Esophagus squamous epithelium (tissue), 5 donors: ENCODE measurements at regions not wholly inside any gene's neighbourhood (a gene's known extent, or its start where the extent isn't known, plus 50 kb on each side); places are given as distances from the start of the nearest gene placed in this dataset.

Experiments
- DNase-seq: peaks from one replicate; lab custom pipeline; 2025; lab: John Stamatoyannopoulos, UW
- H3K27ac ChIP-seq, 4 donors: fragments of 200-600 bp; sonication (generic); one replicate each; pipeline ENCODE4 v1.5.1; 2016 to 2019; ENCODE audit warnings: mild to moderate bottlenecking in 1 of 4
- H3K27me3 ChIP-seq, 4 donors: fragments of 200-600 bp; sonication (generic); 1 replicate in 3 of 4; 2 replicates in 1 of 4; pipeline versions ENCODE4 v1.5.1 to v1.6.0; 2017 to 2021; ENCODE audit warnings: antibody characterized with exemption in 1 of 4
- H3K36me3 ChIP-seq, 3 donors: fragments of 200-600 bp; sonication (generic); one replicate each; pipeline ENCODE4 v1.5.1; 2016 to 2019
- H3K4me1 ChIP-seq, 3 donors: fragments of 200-600 bp; sonication (generic); one replicate each; pipeline ENCODE4 v1.5.1; 2017 to 2019
- H3K4me3 ChIP-seq, 4 donors: fragments of 200-600 bp; sonication (generic); 1 replicate in 3 of 4; 2 replicates in 1 of 4; pipeline ENCODE4 v1.5.1; 2016 to 2019; ENCODE audit warnings: mild to moderate bottlenecking in 2 of 4, moderate library complexity in 1 of 4
- H3K9me3 ChIP-seq, 3 donors: fragments of 200-600 bp; sonication (generic); one replicate each; pipeline ENCODE4 v1.5.1; 2016 to 2019
- CTCF ChIP-seq, 6 experiments: fragments of 450-650 bp in 4 of 6; fragments of 200-600 bp in 2 of 6; sonication (generic) in 2 of 6; IDR thresholded peaks; one replicate each; pipeline ENCODE4 v1.5.1; 2016 to 2019; ENCODE audit warnings: antibody characterized with exemption in 6 of 6, mild to moderate bottlenecking in 4 of 6, moderate library complexity in 4 of 6
- POLR2A ChIP-seq, 4 donors: fragments of 450-650 bp; IDR thresholded peaks; one replicate each; pipeline ENCODE4 v1.6.1; 2017; ENCODE audit warnings: antibody characterized with exemption in 4 of 4, mild to moderate bottlenecking in 4 of 4, moderate library complexity in 3 of 4
- WGBS, 2 donors: methylation state at CpG; one replicate each; pipeline ENCODE4 v1.1.5; 2018; 5-methylcytosine and 5-hydroxymethylcytosine counted together
- intact Hi-C: fragments of 100-400 bp; cut with DNase I; formaldehyde crosslinking; loops from one replicate; pipeline ENCODE4 v1.15.0; 2022
- donor health status: DM: yes; HTN: yes; CAD: no.

- no peak overlapping the region for H3K27ac ChIP-seq
- TF ChIP-seq POLR2A (IDR thresholded peaks at IDR 0.05) (no peak), CTCF (IDR thresholded peaks at IDR 0.05) (no peak)
- intact Hi-C loops, result no loop called here
- H3K9me3 ChIP-seq, result peaks cover 0 to 22% (median 0%) of the 10 kb centered on the region in 3 donors
- H3K27me3 ChIP-seq, result no peaks in the 10 kb centered on the region
- H3K4me1 ChIP-seq, result no peaks in the 10 kb centered on the region
- no peak for DNase-seq
- no peaks in the 10 kb centered on the region for H3K36me3 ChIP-seq
- no peak overlapping the region for H3K4me3 ChIP-seq
- WGBS, 2 donors, result 56 to 100% methylated on average over 1 of the region's 1 CpG
These were observed 882.1 kb downstream of the UQCRFS1 start for GRCh38 chr19:28330831-28331230.

- TF ChIP-seq POLR2A (IDR thresholded peaks at IDR 0.05) (no peak), CTCF (IDR thresholded peaks at IDR 0.05) (no peak)
These were observed 883.5 kb downstream of the UQCRFS1 start for GRCh38 chr19:28329429-28329828.

GRCh38 chr19:28327905-28328304, 885.0 kb downstream of the UQCRFS1 start:
- Histone ChIP-seq H3K36me3 (no peaks in the 10 kb centered on the region), H3K9me3 (peaks cover 0 to 5% (median 0%) of the 10 kb centered on the region in 3 donors), H3K4me1 (no peaks in the 10 kb centered on the region), H3K27me3 (no peaks in the 10 kb centered on the region), H3K4me3 (no peak overlapping the region), H3K27ac (no peak overlapping the region)
- intact Hi-C loops, result no loop called here
- 59 to 65% methylated on average over 2 to 3 of the region's 3 CpGs for WGBS, 2 donors
- no peak for TF ChIP-seq CTCF (IDR thresholded peaks at IDR 0.05)
- no peak for TF ChIP-seq POLR2A (IDR thresholded peaks at IDR 0.05)
- no peak for DNase-seq

More at GRCh38 chr19:28329429-28329828, 883.5 kb downstream of the UQCRFS1 start:
- DNase-seq, result no peak
- Histone ChIP-seq H3K9me3 (peaks cover 0 to 14% (median 0%) of the 10 kb centered on the region in 3 donors), H3K27ac (no peak overlapping the region), H3K4me1 (no peaks in the 10 kb centered on the region), H3K4me3 (no peak overlapping the region), H3K27me3 (no peaks in the 10 kb centered on the region), H3K36me3 (no peaks in the 10 kb centered on the region)
- 50% methylated on average over 4 of the region's 4 CpGs; no CpG with 5 or more reads in 1 of the 2 donors for WGBS, 2 donors
- intact Hi-C loops, result no loop called here

GRCh38 chr19:28326746-28327145, 886.2 kb downstream of the UQCRFS1 start:
- intact Hi-C loops, result no loop called here
- H3K27me3 ChIP-seq, result no peaks in the 10 kb centered on the region
- 54 to 63% methylated on average over 4 of the region's 4 CpGs for WGBS, 2 donors
- H3K27ac ChIP-seq, result no peak overlapping the region
- TF ChIP-seq POLR2A (IDR thresholded peaks at IDR 0.05) (no peak), CTCF (IDR thresholded peaks at IDR 0.05) (no peak)
- H3K9me3 ChIP-seq, result peaks cover 0 to 5% (median 0%) of the 10 kb centered on the region in 3 donors
- H3K4me3 ChIP-seq, result no peak overlapping the region
- H3K36me3 ChIP-seq, result no peaks in the 10 kb centered on the region
- no peaks in the 10 kb centered on the region for H3K4me1 ChIP-seq
- DNase-seq, result no peak

- 41% methylated on average over 5 of the region's 5 CpGs for WGBS, 2 donors
- no peak overlapping the region for H3K27ac ChIP-seq
- H3K36me3 ChIP-seq, result no peaks in the 10 kb centered on the region
- no peaks in the 10 kb centered on the region for H3K4me1 ChIP-seq
- DNase-seq, result no peak
- intact Hi-C loops, result no loop called here
- TF ChIP-seq CTCF (IDR thresholded peaks at IDR 0.05), result no peak
- peaks cover 0 to 3% (median 0%) of the 10 kb centered on the region in 3 donors for H3K9me3 ChIP-seq
- no peaks in the 10 kb centered on the region for H3K27me3 ChIP-seq
- no peak overlapping the region for H3K4me3 ChIP-seq
These were observed 888.5 kb downstream of the UQCRFS1 start for GRCh38 chr19:28324275-28325060.
